NB4 (cell line): ENCODE measurements at regions not wholly inside any gene's neighbourhood (a gene's known extent, or its start where the extent isn't known, plus 50 kb on each side); places are given as distances from the start of the nearest gene placed in this dataset.

Source experiments
- CTCF ChIP-seq: IDR thresholded peaks from one replicate; pipeline ENCODE4 v1.5.1; 2012; ENCODE audit warnings: low read depth, low read length
- MAX ChIP-seq: IDR thresholded peaks from 2 replicates; pipeline ENCODE4 v1.6.1; 2011; ENCODE audit warnings: low read depth, low read length
- MYC ChIP-seq: IDR thresholded peaks from 2 replicates; pipeline ENCODE4 v1.6.1; 2011; ENCODE audit warnings: low read depth, low read length
- POLR2A ChIP-seq: IDR thresholded peaks from 2 replicates; pipeline ENCODE4 v1.6.1; 2011; ENCODE audit warnings: mild to moderate bottlenecking; ENCODE audit not compliant: insufficient read length; ENCODE audit errors: extremely low read depth

- TF ChIP-seq POLR2A = no peak
- no peak for TF ChIP-seq MYC
- TF ChIP-seq CTCF = peak; percentile 2
- TF ChIP-seq MAX = no peak
These were observed 215.0 kb upstream of the HSF2 start for GRCh38 chr6:122184401-122184827.
